Esophagus muscularis mucosa (tissue), 3 donors: ENCODE measurements at regions not wholly inside any gene's neighbourhood (a gene's known extent, or its start where the extent isn't known, plus 50 kb on each side); places are given as distances from the start of the nearest gene placed in this dataset.

Experiments used
- EP300 ChIP-seq: sonication (generic); formaldehyde crosslinking; IDR thresholded peaks from one replicate; pipeline ENCODE4 v1.6.1; 2017; ENCODE audit warnings: antibody characterized with exemption
- TF ChIP-seq, protein P1 (sequence below), 3 experiments: fragments of 200-600 bp in 2 of 3; fragments of 450-650 bp in 1 of 3; sonication (generic) in 2 of 3; IDR thresholded peaks; one replicate each; pipeline ENCODE4 v1.5.1; 2017 to 2019; ENCODE audit warnings: antibody characterized with exemption in 3 of 3, mild to moderate bottlenecking in 2 of 3, moderate library complexity in 1 of 3

- TF ChIP-seq, protein P1, sequence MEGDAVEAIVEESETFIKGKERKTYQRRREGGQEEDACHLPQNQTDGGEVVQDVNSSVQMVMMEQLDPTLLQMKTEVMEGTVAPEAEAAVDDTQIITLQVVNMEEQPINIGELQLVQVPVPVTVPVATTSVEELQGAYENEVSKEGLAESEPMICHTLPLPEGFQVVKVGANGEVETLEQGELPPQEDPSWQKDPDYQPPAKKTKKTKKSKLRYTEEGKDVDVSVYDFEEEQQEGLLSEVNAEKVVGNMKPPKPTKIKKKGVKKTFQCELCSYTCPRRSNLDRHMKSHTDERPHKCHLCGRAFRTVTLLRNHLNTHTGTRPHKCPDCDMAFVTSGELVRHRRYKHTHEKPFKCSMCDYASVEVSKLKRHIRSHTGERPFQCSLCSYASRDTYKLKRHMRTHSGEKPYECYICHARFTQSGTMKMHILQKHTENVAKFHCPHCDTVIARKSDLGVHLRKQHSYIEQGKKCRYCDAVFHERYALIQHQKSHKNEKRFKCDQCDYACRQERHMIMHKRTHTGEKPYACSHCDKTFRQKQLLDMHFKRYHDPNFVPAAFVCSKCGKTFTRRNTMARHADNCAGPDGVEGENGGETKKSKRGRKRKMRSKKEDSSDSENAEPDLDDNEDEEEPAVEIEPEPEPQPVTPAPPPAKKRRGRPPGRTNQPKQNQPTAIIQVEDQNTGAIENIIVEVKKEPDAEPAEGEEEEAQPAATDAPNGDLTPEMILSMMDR (IDR thresholded peaks at IDR 0.05), result no peak
- TF ChIP-seq EP300, result no peak
These were observed 131.7 kb downstream of the CTTN start for GRCh38 chr11:70530010-70530409.
